Left lobe of liver (tissue), 2 donors: ENCODE measurements at regions not wholly inside any gene's neighbourhood (a gene's known extent, or its start where the extent isn't known, plus 50 kb on each side); places are given as distances from the start of the nearest gene placed in this dataset.

Source experiments
- ATAC-seq: fragments of 200-7000 bp; cut with Tn5 transposase; one replicate; pipeline ENCODE4 v1.9.1; 2020; ENCODE audit warnings: mild to moderate bottlenecking, moderate library complexity
- DNase-seq: peaks from one replicate; pipeline ENCODE4 v3.0.0-alpha.2; 2020; ENCODE audit warnings: low spot score
- donor health status: DM: no; HTN: no; CAD: no; lungs with moderate emphysema.
- donor health status: DM: no; HTN: yes; CAD: no.

- DNase-seq (no peak), ATAC-seq (no peak)
Measured at GRCh38 chr7:45992826-45993225, 71.8 kb upstream of the IGFBP3 start.

GRCh38 chr7:45990276-45990675 lies 69.2 kb upstream of the IGFBP3 start:
- DNase-seq (no peak), ATAC-seq (no peak)

- DNase-seq = no peak
- ATAC-seq = peak; percentile 58
Measured at GRCh38 chr7:45988405-45989057, 67.5 kb upstream of the IGFBP3 start.

GRCh38 chr7:45987521-45988290 lies 66.6 kb upstream of the IGFBP3 start:
- DNase-seq (no peak), ATAC-seq (peak; percentile 27)

- no peak for DNase-seq
- no peak for ATAC-seq
Measured at GRCh38 chr7:45986355-45987298, 65.6 kb upstream of the IGFBP3 start.

- ATAC-seq (no peak), DNase-seq (no peak)
Measured at GRCh38 chr7:45985902-45986301, 64.8 kb upstream of the IGFBP3 start.

GRCh38 chr7:45984386-45985295 lies 63.6 kb upstream of the IGFBP3 start:
- ATAC-seq (peak; percentile 73), DNase-seq (no peak)

GRCh38 chr7:45983720-45984255 lies 62.7 kb upstream of the IGFBP3 start:
- ATAC-seq (peak; percentile 62), DNase-seq (no peak)

- no peak for DNase-seq
- no peak for ATAC-seq
Measured at GRCh38 chr7:45982907-45983719, 62.0 kb upstream of the IGFBP3 start.

- DNase-seq = no peak
Measured at GRCh38 chr7:45982132-45982531, 61.1 kb upstream of the IGFBP3 start.

GRCh38 chr7:45980973-45981372 lies 59.9 kb upstream of the IGFBP3 start:
- no peak for ATAC-seq
- no peak for DNase-seq

More at GRCh38 chr7:45982132-45982531, 61.1 kb upstream of the IGFBP3 start:
- no peak for ATAC-seq

- no peak for ATAC-seq
- DNase-seq = no peak
Measured at GRCh38 chr7:45980181-45980905, 59.3 kb upstream of the IGFBP3 start.

- DNase-seq = no peak
- no peak for ATAC-seq
Measured at GRCh38 chr7:45979275-45980180, 58.5 kb upstream of the IGFBP3 start.

GRCh38 chr7:45978731-45979211 lies 57.7 kb upstream of the IGFBP3 start:
- ATAC-seq = no peak

GRCh38 chr7:45978010-45978681 lies 57.1 kb upstream of the IGFBP3 start:
- DNase-seq = no peak
- peak; percentile 63 for ATAC-seq

More at GRCh38 chr7:45978731-45979211, 57.7 kb upstream of the IGFBP3 start:
- no peak for DNase-seq

- ATAC-seq (no peak), DNase-seq (no peak)
Measured at GRCh38 chr7:45977256-45977780, 56.2 kb upstream of the IGFBP3 start.
